Heart left ventricle (tissue), 16 donors: ENCODE measurements at regions not wholly inside any gene's neighbourhood (a gene's known extent, or its start where the extent isn't known, plus 50 kb on each side); places are given as distances from the start of the nearest gene placed in this dataset.

Experiments used
- ATAC-seq, 4 donors: fragments of 200-7000 bp; cut with Tn5 transposase; one replicate each; pipeline ENCODE4 v1.9.1; 2020 to 2022; ENCODE audit warnings: moderate library complexity in 4 of 4, mild to moderate bottlenecking in 3 of 4, moderate number of reproducible peaks in 1 of 4
- DNase-seq, 5 donors: peaks; one replicate each; pipeline ENCODE4 v3.0.0-alpha.2; 2020
- H3K27ac ChIP-seq, 12 donors: fragments of 200-600 bp; sonication (generic) in 4 of 12; one replicate each; pipeline versions ENCODE4 v1.5.0 to v1.8.0; 2016 to 2022; ENCODE audit warnings: mild to moderate bottlenecking in 2 of 12
- H3K27me3 ChIP-seq, 9 donors: fragments of 200-600 bp; sonication (generic) in 2 of 9; one replicate each; pipeline versions ENCODE4 v1.5.1 to v1.8.0; 2016 to 2022; ENCODE audit warnings: mild to moderate bottlenecking in 3 of 9
- H3K36me3 ChIP-seq, 9 donors: fragments of 200-600 bp; sonication (generic) in 2 of 9; one replicate each; pipeline versions ENCODE4 v1.5.0 to v1.8.0; 2018 to 2022; ENCODE audit warnings: mild to moderate bottlenecking in 2 of 9
- H3K4me1 ChIP-seq, 12 donors: fragments of 200-600 bp; sonication (generic) in 4 of 12; one replicate each; pipeline versions ENCODE4 v1.5.0 to v1.8.0; 2016 to 2022; ENCODE audit warnings: mild to moderate bottlenecking in 3 of 12
- H3K4me3 ChIP-seq, 12 donors: fragments of 200-600 bp; sonication (generic) in 4 of 12; one replicate each; pipeline versions ENCODE4 v1.5.0 to v1.8.0; 2017 to 2022; ENCODE audit warnings: mild to moderate bottlenecking in 9 of 12, moderate library complexity in 4 of 12
- H3K9me3 ChIP-seq, 12 donors: fragments of 200-600 bp; sonication (generic) in 4 of 12; one replicate each; pipeline versions ENCODE4 v1.5.0 to v1.8.0; 2016 to 2022; ENCODE audit warnings: mild to moderate bottlenecking in 1 of 12
- POLR2A ChIP-seq, 2 donors: fragments of 450-650 bp; IDR thresholded peaks; one replicate each; pipeline ENCODE4 v1.6.1; 2017; ENCODE audit warnings: antibody characterized with exemption in 2 of 2, mild to moderate bottlenecking in 2 of 2, moderate library complexity in 2 of 2
- WGBS, 4 donors: extraction: QIAGEN DNeasy Blood & Tissue Kit in 2 of 4; methylation state at CpG; one replicate each; pipeline versions ENCODE4 v1.1.5 to v1.1.7; 2013 to 2018; 5-methylcytosine and 5-hydroxymethylcytosine counted together
- intact Hi-C, 10 donors: fragments of 100-400 bp; cut with DNase I; formaldehyde crosslinking; loops; one replicate each; pipeline versions ENCODE4 v1.11.1 to v1.14.2; 2022
- TF ChIP-seq, protein P1 (sequence below), 12 donors: fragments of 200-600 bp; sonication (generic) in 4 of 12; IDR thresholded peaks; one replicate each; pipeline versions ENCODE4 v1.5.0 to v1.8.0; 2018 to 2022; ENCODE audit warnings: antibody characterized with exemption in 12 of 12, mild to moderate bottlenecking in 5 of 12
- donor health status: ischemic (EF 13 %, LVEDD 7.1; RV severe dilation, severe dysfunction).
- donor health status: healthy with polysubstance abuse.
- donor health status: DM: no; HTN: yes; CAD: no.
- donor health status: DM: no; HTN: no; CAD: no.
- donor health status: ischemic (EF 25% LVEDD 6.9; RV normal size, moderate dysfunction).
- donor health status: ischemic (EF 25% LVEDD 5.7; RV mildly dilated, moderate dysfunction).
- donor health status: healthy.
- donor health status: DM: yes; HTN: yes; CAD: no.
- donor health status: ischemic (EF 35%, LVEDD 5.7; RV mildly dilated, moderate dysfunction).
- donor health status: nonischemic (EF 11% LVEDD 7.7; RV severe dilation, severe dysfunction).
- donor health status: DM: yes; HTN: yes; CAD: no.
- donor health status: PGD.
- donor health status: ischemic (EF 29% LVEDD 5.4; RV normal size, mild dysfunction).
- donor health status: nonischemic (EF 23%, LVEDD 6.1; RV moderate dilation, normal function).

- WGBS, 4 donors = 78 to 90% (median 87%) methylated on average over 1 of the region's 1 CpG
- H3K4me1 ChIP-seq = no peaks in the 10 kb centered on the region
- peaks cover 0 to 2% (median 0%) of the 10 kb centered on the region in 12 donors for H3K9me3 ChIP-seq
- DNase-seq = no peak
- TF ChIP-seq, protein P1, sequence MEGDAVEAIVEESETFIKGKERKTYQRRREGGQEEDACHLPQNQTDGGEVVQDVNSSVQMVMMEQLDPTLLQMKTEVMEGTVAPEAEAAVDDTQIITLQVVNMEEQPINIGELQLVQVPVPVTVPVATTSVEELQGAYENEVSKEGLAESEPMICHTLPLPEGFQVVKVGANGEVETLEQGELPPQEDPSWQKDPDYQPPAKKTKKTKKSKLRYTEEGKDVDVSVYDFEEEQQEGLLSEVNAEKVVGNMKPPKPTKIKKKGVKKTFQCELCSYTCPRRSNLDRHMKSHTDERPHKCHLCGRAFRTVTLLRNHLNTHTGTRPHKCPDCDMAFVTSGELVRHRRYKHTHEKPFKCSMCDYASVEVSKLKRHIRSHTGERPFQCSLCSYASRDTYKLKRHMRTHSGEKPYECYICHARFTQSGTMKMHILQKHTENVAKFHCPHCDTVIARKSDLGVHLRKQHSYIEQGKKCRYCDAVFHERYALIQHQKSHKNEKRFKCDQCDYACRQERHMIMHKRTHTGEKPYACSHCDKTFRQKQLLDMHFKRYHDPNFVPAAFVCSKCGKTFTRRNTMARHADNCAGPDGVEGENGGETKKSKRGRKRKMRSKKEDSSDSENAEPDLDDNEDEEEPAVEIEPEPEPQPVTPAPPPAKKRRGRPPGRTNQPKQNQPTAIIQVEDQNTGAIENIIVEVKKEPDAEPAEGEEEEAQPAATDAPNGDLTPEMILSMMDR (IDR thresholded peaks at IDR 0.05) = no peak
- no peak for TF ChIP-seq POLR2A (IDR thresholded peaks at IDR 0.05)
- H3K27me3 ChIP-seq = peaks cover 0 to 13% (median 0%) of the 10 kb centered on the region in 9 donors
- no peaks in the 10 kb centered on the region for H3K36me3 ChIP-seq
- ATAC-seq = no peak
- no peak overlapping the region for H3K4me3 ChIP-seq
- H3K27ac ChIP-seq = no peak overlapping the region
- intact Hi-C loops = no loop called here
Observed at GRCh38 chrX:39327705-39328104, 526.4 kb downstream of the MID1IP1 start.

DNA sequence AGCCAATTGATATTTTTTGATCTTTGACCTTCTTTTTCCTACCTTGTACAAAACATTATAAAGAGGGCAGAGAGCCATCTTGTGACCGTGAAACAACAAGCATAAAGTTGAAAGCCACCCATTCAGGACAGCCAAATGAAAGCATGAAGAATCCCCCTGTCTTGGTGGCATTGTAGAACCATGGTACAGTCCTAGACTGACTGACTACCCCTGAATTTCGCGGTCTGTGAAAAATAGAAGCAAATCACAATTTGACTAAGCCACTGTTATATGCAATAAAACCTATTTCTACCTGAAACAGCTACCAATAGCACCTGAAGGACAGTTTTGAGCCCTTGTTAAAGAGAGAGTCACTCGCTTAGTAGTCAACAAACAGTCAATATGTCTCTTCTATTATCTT lies 527.4 kb downstream of the MID1IP1 start:
- Histone ChIP-seq H3K36me3 (no peaks in the 10 kb centered on the region), H3K4me1 (no peaks in the 10 kb centered on the region), H3K27me3 (peaks cover 0 to 5% (median 0%) of the 10 kb centered on the region in 9 donors), H3K4me3 (no peak overlapping the region), H3K27ac (no peak overlapping the region), H3K9me3 (no peaks in the 10 kb centered on the region)
- ATAC-seq = no peak
- TF ChIP-seq POLR2A (IDR thresholded peaks at IDR 0.05) = no peak
- TF ChIP-seq, protein P1 (IDR thresholded peaks at IDR 0.05) = no peak
- 71 to 95% (median 86%) methylated on average over 4 of the region's 4 CpGs for WGBS, 4 donors
- no peak for DNase-seq
- intact Hi-C loops = no loop called here

GRCh38 chrX:39331082-39331704 lies 529.9 kb downstream of the MID1IP1 start:
- intact Hi-C loops = no loop called here
- Histone ChIP-seq H3K9me3 (no peaks in the 10 kb centered on the region), H3K27me3 (peaks cover 0 to 11% (median 0%) of the 10 kb centered on the region in 9 donors), H3K4me3 (no peak overlapping the region), H3K4me1 (peaks cover 0 to 10% (median under 1%) of the 10 kb centered on the region in 12 donors), H3K36me3 (no peaks in the 10 kb centered on the region), H3K27ac (no peak overlapping the region)
- TF ChIP-seq POLR2A (IDR thresholded peaks at IDR 0.05) = no peak
- TF ChIP-seq, protein P1 (IDR thresholded peaks at IDR 0.05) = no peak
- ATAC-seq (no peak), DNase-seq (no peak)
- WGBS, 4 donors = 51 to 71% (median 68%) methylated on average over 4 of the region's 4 CpGs

- H3K9me3 ChIP-seq = no peaks in the 10 kb centered on the region
- 53 to 87% (median 66%) methylated on average over 2 of the region's 2 CpGs for WGBS, 4 donors
- ATAC-seq = no peak
- no peak overlapping the region for H3K27ac ChIP-seq
- no peak overlapping the region for H3K4me3 ChIP-seq
- TF ChIP-seq POLR2A (IDR thresholded peaks at IDR 0.05) = no peak
- TF ChIP-seq, protein P1 (IDR thresholded peaks at IDR 0.05) = no peak
- intact Hi-C loops = no loop called here
- H3K4me1 ChIP-seq = peaks cover 0 to 27% (median 5%) of the 10 kb centered on the region in 12 donors
- DNase-seq = no peak
- peaks cover 0 to 11% (median 0%) of the 10 kb centered on the region in 9 donors for H3K27me3 ChIP-seq
- H3K36me3 ChIP-seq = no peaks in the 10 kb centered on the region
Observed at GRCh38 chrX:39333451-39333850, 532.2 kb downstream of the MID1IP1 start.
